Hepatic stellate cell (primary cell): ENCODE measurements at regions not wholly inside any gene's neighbourhood (a gene's known extent, or its start where the extent isn't known, plus 50 kb on each side); places are given as distances from the start of the nearest gene placed in this dataset.
"Not testable (repeated sequence)": the region's sequence is repeated elsewhere in the genome, so short reads cannot be mapped to it uniquely, and the experiment has no call there.

Experiments used
- DNase-seq: peaks from one replicate; pipeline ENCODE4 v3.0.0; 2011; ENCODE audit warnings: low spot score

DNA sequence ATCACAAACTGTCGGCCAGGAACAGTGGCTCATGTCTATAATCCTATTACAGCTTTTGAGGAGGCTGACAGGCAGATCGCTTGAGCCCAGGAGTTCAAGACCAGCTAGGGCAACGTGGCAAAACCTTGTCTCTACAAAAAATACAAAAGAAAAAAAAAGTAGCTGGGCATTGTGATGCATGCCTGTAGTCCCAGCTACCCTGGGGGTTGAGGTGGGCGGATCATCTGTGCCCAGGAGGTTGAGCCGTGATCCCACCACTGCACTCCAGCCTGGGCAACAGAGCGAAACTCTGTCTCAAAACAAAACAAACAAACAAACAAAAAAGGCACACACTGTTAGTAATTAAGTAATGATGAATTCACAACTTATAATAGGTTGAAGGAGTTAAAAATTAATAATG is 441.5 kb upstream of the PCDH15 start:
- DNase-seq, result no peak

- no peak for DNase-seq
Measured at GRCh38 chr10:55237462-55237861, 436.4 kb upstream of the PCDH15 start.

GRCh38 chr10:55233505-55233904 is 432.5 kb upstream of the PCDH15 start:
- no peak for DNase-seq

DNA sequence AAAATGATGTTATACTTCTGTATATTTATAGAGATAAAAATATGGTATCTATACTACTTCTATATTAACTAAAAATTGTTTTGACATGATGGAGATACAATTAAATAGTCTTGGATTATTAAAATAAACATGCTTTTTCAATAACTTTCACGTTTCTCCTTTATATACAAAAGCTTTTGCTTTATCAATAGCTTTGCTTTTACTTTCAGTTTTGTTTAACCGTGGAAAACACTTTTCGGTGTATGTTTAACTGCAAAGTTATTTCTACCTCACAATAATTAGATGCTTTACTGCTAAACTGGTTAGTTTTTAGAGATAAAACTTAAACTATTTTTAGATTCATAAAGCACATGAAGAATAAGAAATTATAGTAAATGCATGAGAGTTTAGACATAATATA is 432.1 kb upstream of the PCDH15 start:
- DNase-seq, result no peak

GRCh38 chr10:55232553-55232952 is 431.5 kb upstream of the PCDH15 start:
- DNase-seq, result no peak

DNA sequence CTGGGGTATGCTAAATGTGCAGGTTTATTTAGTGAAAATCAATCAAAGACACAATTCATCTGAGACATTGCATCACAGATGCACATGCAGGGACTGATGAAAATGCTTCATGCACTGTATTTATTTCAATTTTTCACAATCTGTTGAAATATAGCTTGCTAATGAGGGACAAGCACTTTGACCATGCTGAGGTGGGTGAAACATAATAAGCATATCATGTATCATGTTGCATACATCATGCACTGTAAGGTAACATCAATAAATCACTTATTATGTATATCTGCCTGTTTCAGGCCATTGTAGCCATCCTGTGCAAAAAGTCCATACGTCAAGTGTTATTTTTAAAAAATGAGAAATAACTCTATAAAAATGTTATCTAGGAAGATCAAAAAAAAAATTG is 426.9 kb upstream of the PCDH15 start:
- no peak for DNase-seq

- no peak for DNase-seq
Measured at GRCh38 chr10:55224007-55224781, 423.2 kb upstream of the PCDH15 start.

GRCh38 chr10:55223352-55223751 is 422.3 kb upstream of the PCDH15 start:
- no peak for DNase-seq

DNA sequence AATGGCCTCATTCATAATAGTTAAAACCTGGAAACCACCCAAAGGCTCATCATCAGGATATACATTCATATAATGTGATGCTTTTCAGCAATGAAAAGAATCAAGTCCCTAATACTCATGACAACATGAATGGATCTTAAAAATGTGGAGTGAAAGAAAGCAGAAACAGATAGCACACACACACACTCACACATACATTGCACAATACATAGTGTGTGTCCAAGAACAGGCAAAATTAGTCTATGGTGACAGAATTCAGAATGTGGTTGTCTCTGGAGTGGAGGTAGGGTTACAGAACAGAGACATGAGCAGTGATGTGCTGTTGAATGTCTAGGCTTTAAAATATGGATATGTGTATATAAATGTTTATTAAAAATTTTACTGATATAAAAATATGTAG is 419.9 kb upstream of the PCDH15 start:
- DNase-seq, result no peak

GRCh38 chr10:55215699-55216098 is 414.7 kb upstream of the PCDH15 start:
- no peak for DNase-seq

GRCh38 chr10:55214608-55215007 is 413.6 kb upstream of the PCDH15 start:
- DNase-seq, result no peak

DNA sequence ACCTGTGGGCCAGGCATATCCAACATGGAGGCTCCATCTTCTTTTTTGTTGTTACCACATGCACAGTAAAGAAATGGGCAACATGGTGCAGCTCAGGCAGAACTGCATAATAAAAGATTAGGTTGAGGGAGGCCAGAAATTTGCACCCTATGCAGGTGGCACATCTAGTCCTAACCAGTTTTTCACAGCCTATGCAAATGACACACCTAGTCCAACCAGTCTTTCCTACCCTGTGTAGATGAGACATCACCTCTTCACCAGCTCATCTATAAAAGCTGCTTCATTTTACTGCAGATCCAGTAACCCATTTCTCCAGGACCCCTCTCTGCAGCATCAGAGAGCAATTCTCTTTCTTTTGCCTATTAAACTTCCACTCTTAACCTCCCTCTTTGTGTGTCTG is 411.0 kb upstream of the PCDH15 start:
- no peak for DNase-seq

GRCh38 chr10:55203874-55204273 is 402.8 kb upstream of the PCDH15 start:
- DNase-seq, result no peak

GRCh38 chr10:55203319-55203718 is 402.3 kb upstream of the PCDH15 start:
- no peak for DNase-seq

- no peak for DNase-seq
Measured at GRCh38 chr10:55200020-55200419, 399.0 kb upstream of the PCDH15 start.

- DNase-seq, result no peak
Measured at GRCh38 chr10:55191236-55191860, 390.3 kb upstream of the PCDH15 start.

DNA sequence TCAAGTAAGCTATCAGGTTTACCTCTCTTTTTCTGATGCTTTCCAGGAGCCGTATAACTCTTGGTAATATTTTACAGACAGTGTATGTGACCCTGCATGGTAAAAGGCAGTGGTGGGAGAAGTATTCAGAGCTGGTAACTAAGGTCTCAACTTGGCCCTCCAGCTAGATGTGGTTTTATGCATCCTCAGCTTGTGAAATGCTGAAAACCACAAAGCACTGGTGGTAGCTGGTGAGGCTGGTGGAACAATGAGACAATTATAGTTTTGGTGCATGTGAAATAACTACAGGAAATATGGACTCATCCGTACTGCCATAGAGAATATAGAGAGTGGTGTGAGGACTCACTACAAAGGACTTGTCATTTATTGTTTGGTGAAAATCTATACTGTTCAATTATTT is 383.0 kb upstream of the PCDH15 start:
- no peak for DNase-seq

DNA sequence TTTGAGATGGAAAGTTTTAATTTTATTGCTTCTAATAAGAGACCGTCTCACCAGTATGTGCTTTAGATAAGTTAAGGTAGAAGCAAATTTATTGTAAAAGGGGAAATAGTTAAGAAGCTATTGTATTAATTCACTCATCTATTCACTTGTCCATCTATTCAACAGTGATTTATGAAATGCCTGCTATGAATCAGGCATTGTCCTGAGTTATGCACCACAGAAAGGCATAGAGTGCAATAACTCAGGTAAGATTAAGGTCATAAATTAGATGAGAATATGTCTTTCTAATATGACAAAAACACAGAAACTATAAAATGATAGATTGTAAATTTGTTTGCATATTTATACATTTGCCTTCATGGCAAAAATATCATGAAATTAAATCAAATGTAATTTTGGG is 379.3 kb upstream of the PCDH15 start:
- no peak for DNase-seq

- no peak for DNase-seq
Measured at GRCh38 chr10:55174419-55174818, 373.4 kb upstream of the PCDH15 start.

DNA sequence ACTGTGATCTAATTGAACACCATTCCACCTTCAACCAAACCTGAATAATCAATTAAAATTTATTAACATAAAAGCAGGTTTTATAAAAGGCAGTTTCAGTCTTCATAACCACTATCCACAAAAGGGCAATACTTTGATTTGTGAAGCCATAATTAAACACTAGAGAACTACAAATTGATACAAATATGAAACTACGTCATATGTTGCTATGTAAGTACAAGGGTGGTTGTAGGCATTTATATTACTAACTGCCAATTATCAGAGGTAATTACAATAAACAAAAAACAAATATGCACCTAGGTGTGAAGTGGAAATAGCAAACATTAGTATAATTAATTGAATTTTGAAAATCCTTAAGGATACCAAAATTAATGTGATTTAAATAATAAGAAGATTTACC is 368.5 kb upstream of the PCDH15 start:
- DNase-seq, result no peak

DNA sequence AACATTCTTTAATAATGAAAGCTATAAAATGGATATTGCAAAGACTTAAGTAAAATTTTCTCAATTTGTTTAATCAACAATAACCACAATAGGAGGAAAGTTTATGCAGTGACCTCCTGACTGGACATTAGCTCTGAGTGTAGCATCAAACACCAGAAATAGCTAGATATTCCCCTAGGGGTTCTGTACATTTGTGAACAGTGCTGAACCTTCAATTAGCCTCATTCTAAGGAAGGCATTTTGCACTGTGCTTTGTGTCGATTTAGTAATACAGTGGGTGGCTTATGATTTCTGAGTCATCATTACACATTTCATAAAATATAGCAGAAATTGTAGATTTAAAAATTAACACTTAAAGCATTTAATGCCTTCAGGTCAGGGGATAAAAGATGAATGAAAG is 367.3 kb upstream of the PCDH15 start:
- no peak for DNase-seq

DNA sequence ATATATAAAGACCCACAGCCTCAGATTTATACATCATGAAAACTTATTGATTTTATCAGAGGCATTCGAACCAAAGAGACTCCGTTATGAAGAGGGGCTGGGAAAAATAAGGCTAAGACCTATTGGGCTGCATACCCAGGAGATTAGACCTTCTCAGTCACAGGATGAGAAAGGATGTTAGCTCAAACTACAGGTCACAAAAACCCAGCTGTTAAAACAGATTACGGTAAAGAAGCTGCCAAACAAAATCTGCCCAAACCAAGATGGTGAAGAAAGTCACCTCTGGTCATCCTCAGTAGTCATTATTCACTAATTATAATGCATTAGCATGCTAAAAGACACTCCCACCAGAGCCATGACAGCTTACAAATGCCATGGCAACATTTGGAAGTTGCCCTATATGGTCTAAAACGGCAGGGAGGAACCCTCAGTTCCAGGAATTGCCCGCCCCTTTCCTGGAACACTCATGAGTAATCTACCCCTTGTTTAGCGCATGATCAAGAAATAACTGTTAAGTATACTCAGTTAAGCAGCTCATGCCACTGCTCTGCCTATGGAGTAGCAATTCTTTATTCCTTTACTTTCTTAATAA is 362.5 kb upstream of the PCDH15 start:
- no peak for DNase-seq

- DNase-seq, result not testable (repeated sequence)
Measured at GRCh38 chr10:55162321-55162720, 361.3 kb upstream of the PCDH15 start.
